ENCODE measurements at regions not wholly inside any gene's neighbourhood (a gene's known extent, or its start where the extent isn't known, plus 50 kb on each side); places are given as distances from the start of the nearest gene placed in this dataset.

DNA sequence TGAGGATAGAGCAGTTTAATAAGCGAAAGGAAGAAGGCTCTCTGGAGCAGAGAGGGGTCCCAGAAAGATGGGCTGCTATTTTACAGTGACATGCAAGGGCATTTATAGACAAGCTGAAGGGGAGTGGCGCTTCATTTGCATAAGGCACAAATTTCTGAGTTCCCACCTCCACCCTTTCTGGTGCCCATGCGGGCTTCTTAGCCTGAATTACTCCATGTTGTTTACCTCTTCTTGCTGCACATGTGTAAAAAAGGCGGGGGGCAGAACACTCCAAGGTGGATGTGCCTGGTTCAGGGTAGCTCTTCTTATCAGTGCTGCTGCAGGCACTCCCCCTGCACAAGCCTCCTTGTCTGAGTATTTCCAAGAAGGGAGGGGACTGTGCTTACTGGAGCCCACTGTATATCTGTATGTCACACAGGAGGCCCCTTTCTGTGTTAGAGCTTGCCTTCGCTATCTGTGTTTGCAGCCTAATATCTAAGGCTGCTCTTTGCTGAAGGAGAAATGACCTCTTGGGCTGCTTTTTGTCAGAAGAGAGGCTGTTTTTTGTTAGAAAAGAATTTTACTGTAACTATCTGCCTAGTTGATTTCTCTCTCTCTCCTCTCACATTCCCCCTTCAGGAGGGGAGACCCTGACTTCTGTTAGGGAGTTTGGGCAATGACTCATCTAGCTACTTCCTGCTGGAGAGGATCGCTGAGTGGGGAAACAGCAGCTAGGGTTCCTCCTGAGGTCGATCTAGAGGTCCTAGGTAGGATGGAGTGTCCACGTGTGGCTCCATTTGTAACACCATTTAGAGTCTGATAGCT, 1057.0 kb upstream of the CNTN5 start:
- no peak for DNase-seq (ENCODE audit: low spot score)

DNA sequence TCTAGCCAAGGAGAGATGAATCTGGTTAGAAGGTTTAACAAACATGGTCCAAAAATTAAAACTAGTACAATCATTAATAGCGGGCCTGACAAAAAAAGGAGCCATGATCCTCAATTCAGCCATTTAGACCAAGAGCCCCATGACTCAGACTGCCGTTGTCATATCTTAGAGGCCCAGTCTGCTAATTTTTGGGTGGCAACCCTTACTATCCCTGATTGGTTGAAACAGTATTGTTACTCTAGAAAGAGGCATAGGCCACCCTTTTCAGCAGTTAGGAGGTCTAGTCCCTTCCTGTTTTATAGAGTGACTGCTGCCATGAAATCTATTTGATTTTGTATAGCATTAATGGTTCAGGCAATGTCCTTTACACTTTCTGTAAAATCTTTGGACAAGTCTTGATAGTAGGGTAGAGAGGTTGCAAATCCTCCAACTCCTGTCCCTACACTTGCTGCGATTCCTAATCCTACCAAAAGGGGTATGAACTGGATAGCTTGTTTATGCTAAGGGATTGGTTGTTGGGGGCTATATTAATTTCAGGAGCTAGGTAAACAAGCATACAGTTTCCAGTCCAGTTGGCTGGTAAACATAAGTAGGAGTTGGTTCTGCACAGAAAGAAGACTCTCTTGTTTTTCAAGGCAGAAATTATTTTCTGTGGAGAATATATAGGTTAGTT, 1056.3 kb upstream of the CNTN5 start:
- no peak for DNase-seq (ENCODE audit: low spot score)

DNA sequence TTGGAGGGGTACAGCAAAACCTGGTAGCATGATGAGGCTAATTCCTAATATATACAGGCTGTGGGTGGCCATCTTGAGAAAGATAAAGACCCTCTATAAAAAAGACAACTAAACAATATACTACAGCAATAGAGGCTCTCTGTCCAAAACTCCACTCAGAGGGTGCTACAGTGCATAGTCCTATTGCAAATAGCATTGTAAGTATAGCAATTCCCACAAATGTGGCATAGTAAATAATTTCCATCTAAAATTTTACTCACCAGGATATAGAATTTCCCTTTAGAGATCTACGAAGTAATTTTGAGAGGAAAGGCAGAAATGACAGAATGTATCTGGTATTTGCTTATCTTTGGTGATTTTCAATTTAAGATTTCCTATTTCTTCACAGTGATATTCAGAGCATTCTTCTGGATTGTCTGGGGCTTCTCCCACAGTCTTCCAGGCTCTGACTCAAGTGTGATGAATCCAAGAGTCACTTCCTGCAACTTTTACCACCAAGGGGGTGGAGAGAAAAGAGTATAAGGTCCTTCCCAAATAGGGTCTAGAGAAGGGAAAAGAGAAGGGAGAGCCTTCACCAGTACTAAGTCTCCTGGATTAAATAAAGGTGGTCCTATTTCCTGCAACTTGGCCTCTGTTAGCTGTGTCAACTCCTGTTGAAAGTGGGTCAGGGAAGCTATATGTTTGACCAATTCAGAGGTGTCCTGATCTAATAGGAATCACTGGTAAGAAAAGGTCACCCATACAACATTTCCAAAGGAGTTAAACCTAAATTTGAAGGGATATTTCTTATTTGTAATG, 1054.7 kb upstream of the CNTN5 start:
- no peak for DNase-seq (ENCODE audit: low spot score)

DNA sequence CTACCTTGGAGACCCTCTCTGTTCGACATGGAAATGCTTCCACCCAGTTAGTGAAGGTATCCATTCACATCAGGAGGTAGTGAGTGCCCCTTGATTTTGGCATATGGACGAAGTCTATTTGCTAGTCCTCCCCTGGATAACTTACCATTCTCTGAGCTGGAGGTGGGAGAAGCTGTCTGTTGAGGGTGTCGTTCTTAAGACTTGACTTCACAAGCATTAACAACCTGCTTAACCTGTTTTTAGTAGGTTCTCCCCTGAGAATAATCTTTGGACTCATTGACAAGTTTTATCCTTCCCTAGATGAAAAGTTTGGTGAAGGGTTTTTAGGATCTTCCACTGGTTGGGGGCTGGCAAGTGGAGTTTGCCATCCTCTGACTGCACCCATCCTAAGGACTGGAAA, 1053.8 kb upstream of the CNTN5 start:
- DNase-seq (ENCODE audit: low spot score): no peak

DNA sequence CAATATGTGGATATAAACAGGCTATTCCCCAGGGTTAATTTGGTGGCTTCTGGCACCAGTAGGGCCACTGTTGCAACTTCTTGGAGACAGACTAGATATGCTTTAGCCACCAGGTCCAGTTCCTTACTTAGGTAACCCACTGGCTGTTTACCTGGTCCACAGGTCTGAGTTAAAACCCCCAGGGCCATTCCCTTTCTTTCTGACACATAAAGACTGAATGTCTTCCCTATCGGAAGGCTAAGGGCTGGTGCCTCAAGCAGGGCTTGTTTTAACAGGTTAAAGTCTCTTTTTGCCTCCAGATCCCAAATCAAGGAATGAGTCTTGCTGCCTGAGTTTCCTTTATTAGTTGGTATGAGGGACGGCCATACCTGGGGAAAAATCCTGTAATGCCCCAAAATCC, 1052.7 kb upstream of the CNTN5 start:
- no peak for DNase-seq (ENCODE audit: low spot score)

DNA sequence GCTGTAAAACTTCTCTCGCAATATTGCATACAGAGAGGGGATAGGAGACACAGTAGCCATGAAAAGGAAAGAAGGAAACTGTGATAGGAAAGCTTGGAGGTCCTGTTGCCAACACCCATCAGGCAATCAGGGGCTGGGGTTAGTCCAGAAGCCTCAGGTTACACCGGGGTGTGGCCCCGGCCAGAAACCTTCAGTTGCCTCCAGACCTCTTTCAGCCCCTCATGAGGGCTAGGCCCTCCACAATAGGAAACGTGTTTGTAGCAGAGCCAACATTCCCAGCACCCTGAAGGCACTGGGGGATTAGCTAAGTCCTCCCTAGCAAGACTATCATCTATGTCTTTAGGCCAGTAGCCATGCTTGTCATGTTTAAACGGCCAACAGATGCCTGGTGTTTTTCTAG, 1048.0 kb upstream of the CNTN5 start:
- DNase-seq (ENCODE audit: low spot score): no peak

DNA sequence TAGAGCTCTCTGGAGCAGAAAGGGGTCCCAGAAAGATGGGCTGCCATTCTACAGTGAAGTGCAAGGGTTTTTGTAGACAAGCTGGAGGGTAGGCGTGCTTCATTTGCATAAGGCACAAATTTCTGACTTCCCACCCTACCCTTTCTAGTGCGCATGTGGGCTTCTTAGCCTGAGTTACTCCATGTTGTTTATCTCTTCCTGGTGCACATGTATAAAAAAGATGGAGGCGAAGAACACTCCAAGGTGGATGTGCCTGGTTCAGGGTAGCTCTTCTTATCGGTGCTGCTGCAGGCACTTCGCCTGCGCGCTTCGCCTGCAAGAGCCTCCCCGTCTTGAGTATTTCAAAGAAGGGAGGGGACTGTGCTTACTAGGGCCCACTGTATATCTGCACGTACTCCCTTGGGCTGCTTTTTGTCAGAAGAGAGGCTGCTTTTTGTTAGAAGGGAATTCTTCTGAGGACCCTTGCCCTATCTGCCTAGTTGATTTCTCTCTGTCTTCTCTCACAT, 1047.3 kb upstream of the CNTN5 start:
- DNase-seq (ENCODE audit: low spot score): no peak

DNA sequence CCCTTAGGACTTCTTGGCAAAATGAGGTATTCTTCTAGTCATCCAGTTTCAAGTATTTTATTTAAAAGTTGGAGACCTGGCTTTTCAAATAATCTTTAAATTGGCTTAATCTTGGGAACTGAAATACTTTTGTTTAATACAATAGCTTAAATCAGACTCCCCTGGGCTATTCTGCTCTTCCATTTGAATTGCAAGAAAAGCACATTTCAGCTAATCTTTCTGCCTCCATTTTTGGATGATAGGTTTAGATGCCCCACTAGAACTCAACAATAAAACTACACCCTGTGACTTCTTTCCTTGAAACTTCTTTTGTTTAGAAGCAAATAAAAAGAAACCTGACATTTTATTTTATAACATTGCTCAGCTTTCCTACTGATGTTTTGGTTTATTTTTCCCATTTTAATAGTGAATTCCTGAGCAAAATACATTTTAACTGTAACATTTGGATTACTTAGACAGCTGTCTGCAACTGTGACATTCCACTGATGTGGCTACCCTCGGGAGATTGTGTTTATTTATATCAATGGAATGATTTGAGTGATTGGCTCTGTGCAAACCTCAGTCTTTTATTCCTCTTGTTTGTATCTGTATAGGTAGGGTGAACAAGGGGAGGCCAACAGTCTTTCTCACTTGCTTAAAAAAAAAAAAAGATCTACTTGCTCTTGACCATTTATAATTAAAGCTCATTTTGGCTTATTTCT, 1045.8 kb upstream of the CNTN5 start:
- no peak for DNase-seq (ENCODE audit: low spot score)

DNA sequence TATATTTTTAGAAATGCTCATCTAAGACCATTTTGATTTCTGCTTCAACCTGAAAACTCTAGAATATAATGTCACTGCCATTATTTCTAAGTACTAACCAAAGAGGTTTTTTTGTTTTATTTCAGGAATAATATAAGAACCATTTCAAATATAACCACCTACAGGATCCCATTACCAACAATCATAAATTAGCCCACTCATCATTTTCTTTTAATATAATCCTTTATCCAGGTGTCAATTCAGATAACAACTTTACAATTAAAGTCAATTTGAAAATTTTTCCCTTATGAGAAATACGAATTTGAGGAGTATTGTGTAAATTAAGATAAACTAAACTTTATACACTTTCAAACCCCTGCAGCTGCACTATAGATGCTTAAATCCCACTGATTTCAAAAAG, 1043.0 kb upstream of the CNTN5 start:
- DNase-seq (ENCODE audit: low spot score): no peak

DNA sequence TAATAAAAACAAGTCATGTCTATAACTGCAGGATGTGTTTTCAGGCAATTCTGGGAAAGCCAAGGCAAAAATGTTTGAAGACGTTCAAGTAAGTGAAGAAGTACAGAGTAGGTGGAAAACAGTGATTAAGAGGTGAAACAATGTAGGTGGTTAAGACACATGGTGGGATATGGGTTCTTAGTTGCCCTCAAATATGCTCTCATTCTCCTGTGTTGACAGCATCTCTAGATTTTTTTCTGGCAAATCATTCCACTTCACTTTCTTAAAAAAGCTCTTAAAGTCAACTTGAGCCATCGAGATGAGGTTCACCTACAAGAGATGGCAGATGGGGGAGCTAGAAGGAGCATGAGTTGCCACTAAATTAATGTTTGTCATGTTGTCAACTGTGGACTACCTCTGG, 1041.0 kb upstream of the CNTN5 start:
- no peak for DNase-seq (ENCODE audit: low spot score)

DNA sequence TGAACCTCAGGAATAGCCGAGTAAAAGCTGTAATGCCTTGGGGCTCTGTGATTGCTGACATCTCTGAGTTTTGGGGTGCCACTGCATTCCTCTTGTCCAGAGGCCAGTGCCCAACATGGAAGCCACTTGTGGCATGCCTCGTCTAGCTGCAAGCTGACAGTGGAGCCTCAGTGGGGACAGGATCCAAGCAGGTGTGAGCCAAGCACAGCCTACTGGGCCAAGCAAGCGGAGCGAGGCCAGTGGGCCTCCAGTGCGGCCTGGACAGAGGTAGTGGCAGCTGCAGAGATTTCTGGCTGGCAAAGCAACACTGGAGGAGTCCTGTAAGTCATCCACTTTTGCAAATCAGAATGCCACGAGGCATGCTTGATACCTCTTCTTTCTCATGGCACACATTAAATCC, 1038.2 kb upstream of the CNTN5 start:
- DNase-seq (ENCODE audit: low spot score): no peak

DNA sequence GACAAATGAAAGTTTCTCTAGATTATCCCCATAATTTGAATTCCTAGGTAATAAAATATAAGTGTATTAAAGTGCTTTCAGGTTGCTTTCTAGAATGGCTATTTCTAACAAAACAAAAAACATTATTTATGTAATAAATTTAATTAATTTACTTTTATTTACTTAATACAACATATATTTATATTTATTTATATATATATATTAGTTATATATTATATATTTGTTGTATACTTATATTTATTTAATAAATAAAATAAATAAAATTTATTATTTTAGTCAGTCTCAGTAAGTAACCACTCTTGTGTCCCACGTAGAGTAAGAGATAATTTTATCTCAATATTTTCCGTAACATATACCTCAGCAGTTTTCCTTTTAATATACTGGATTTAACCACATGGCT, 1031.6 kb upstream of the CNTN5 start:
- no peak for DNase-seq (ENCODE audit: low spot score)

DNA sequence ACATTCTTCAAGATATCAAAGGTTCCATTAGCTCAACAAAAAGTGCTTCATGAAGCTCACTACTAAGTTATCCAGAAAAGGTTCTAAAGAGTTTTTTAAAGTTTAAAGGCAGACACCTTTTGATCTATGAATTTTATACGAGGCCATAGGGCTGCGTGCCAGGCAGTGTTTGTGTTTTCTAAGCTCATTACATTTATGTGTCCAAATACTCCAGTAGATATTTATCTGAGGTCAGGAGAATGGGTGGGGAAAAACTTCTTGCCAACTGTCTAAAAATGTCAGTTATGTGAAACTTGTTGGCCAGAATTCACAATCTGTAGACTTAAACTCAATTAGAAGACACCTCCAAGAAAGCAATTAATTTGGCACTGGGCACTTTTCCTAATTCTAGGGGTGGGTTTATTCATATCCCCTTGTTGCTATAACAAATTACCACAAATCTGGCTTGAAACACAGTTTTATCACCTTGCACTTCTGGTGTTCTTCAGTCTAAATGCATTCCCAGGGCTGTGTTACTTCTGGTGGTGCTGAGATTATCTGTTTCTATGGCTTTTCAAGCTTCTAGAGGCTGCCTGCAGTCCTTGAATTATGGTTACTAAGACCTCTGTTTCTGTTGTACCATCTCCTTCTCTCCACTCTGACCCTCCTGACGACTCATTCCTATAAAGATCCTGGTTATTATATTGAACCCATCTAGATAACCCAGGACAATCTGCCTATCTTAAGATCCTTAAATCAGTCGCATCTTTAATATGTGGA, 1030.4 kb upstream of the CNTN5 start:
- DNase-seq (ENCODE audit: low spot score): no peak

DNA sequence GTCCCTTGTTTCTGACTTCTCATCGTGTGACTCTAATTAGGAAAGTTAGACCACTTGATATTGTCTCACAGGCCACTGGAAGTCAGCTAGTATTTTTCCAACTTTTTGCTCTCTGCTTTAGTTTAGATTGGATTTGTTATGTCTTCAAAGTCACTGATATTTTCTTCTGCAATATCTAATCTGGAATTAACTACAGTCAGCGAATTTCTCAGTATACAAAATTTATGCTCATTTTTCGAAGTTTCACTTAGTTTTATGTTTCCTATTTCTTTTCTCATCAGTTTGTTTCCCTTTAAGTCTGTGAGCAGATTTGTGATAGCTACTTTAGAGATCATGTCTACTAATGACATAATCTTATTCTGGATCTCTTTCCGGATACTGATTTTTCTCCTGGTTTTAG, 1027.2 kb upstream of the CNTN5 start:
- no peak for DNase-seq (ENCODE audit: low spot score)

DNA sequence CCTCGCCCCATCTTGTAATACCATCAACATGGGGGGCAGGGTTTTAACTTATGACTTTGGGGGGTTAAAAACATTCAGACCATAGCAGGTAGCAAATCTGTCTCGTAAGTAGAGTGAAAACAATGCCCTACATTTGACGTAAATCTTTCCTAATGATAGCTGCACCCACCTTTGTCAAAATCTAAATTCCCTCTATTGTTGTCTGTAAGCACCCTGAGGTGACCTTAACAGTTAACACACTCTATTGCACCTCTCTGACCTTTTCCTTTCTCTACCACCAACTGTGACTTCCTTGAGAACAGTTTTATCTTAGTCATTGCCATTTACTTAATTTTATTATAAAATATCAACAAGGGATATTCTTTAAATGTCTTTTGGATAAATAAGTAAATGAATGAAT, 1024.9 kb upstream of the CNTN5 start:
- no peak for DNase-seq (ENCODE audit: low spot score)

DNA sequence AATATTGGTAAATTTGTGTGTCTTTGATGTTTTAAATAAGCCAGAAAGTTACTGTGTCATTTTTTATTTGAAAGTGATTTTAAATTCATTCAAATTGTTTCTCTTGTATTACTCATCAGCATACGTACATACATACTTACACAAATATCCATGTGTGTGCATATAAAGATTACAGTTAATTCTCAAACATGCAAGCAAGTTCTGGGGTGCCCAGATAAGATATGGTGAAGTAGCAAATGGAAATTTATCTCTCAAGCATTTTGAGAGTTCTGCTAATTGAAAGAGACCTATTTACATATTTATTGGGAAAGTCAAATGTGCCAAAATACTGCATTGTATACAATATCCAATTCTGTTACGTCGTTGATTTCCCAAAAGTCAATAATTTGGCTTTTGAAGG, 1024.0 kb upstream of the CNTN5 start:
- no peak for DNase-seq (ENCODE audit: low spot score)

DNA sequence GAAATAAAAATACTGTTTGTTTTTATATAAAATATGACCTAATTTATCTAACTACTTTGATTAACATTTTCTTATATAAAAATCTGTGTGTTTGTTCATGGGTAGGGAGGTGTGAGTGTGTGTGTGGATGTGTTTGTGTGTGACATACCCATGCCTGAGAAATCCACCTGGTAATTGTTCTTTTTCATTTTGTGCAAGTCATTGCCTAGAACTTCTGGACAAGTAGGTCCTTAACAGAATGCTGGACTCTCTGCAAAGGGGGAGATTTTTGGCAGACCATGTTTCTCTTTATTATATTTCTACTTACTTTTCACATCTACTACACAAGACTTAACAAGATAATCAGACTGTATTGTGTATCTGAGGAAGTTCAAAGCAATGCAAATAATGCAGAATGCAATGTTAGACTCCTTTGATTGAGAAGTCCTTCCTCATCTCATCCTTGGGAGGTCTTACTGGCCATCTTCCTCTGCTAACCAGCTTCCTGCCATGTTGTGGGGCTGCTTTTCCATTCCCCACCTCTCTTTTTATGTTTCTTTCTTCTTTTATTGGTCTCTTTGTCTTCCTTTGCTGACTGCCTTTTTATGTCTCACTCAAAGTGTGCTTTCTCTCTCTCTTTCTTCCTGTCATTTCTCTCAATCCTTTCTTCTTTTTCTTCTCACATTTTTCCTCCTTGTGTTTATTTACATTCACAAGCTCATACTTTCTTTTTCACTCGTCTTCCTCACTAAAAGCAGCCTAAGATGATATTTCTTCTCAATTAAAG, 1017.0 kb upstream of the CNTN5 start:
- DNase-seq (ENCODE audit: low spot score): no peak

DNA sequence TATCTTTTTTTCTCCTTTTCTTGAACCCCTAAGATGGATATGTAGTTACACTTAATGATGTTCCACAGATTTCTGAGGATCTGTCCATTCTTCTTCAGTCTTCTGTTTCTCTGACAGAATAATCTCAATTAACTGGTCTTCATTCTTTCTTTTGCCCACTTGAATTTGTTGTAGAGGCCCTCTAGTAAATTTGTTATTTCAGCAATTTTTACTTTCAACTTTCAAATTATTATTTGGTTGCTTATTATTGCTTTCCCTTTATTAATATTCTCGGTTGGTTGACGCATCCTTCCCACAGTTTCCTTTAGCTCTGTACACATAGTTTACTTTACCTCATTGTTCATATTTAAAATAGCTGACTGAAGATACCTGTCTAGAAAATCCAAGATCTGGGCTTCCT, 1013.7 kb upstream of the CNTN5 start:
- DNase-seq (ENCODE audit: low spot score): no peak

DNA sequence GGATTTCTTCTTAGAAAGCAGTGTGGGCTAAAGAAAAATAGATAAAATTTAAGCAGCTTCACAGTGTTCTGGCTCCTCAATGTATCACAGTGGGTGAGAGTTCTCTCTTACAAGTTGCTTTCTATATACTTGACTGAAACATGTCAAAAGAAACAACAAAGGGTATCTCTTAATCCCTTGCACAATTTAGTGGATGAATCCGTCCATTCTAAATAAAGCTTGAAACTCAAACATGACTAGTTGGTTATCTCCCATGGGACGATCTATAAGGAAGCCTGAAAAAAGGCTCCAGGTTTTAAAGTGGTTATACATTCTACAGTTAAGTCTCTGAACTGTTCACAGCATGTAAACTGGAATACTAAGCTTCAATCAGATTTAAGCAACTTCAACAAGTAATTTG, 993.1 kb upstream of the CNTN5 start:
- no peak for DNase-seq (ENCODE audit: low spot score)

DNA sequence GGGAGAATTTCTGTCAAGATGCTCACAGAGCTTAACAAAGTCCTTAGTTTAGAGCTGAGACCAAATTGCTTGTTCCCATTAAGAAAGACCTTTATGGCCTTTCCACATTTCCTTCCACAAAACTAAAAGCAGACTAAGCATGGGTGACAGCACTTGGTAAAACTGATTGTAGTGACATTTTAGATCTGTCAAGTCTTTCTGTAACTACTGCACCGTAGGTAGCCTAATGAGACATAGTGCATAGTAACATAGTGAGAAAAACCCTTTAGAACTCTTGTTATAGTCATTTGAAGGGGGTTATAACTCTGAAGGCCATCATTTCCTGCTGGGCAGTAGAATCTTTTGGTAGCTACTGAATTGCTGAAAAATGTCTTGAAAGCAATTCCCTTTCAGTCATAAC, 990.9 kb upstream of the CNTN5 start:
- DNase-seq (ENCODE audit: low spot score): no peak

DNA sequence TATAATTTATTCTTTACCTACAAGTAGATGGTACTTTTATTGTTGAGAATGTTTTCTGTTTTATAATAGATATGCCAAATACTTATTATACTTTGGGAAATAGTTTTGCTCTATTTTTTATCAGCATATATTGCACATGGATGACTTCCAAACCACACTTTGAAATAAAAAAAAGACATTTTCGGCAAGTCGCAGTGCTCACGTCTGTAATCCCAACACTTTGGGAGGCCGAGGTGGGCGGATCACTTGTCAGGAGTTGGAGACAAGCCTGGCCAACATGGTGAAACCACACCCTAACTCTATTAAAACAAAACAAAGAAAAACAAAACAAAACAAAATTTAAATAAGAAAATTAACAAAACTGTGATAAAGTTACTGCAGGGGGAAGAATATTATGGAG, 983.9 kb upstream of the CNTN5 start:
- no peak for DNase-seq (ENCODE audit: low spot score)
